Chondrocyte (in vitro differentiated cells): ENCODE measurements at regions not wholly inside any gene's neighbourhood (a gene's known extent, or its start where the extent isn't known, plus 50 kb on each side); places are given as distances from the start of the nearest gene placed in this dataset.

ENCODE experiments used
- DNase-seq: peaks from one replicate; pipeline ENCODE4 v3.0.0; 2021; ENCODE audit warnings: mixed read lengths, low spot score
- H3K27ac Mint-ChIP-seq: one replicate; pipeline ENCODE4 v1.8.0; 2021; ENCODE audit warnings: mild to moderate bottlenecking, moderate library complexity, mixed read lengths; ENCODE audit not compliant: unreplicated experiment
- H3K27me3 Mint-ChIP-seq: 2 replicates; pipeline ENCODE4 v1.8.0; 2021; ENCODE audit warnings: low read depth, mixed read lengths
- H3K36me3 Mint-ChIP-seq: 2 replicates; pipeline ENCODE4 v1.8.0; 2021; ENCODE audit warnings: low read depth, mixed read lengths
- H3K4me1 Mint-ChIP-seq: 2 replicates; pipeline ENCODE4 v1.8.0; 2021; ENCODE audit warnings: low read depth, mild to moderate bottlenecking, mixed read lengths
- H3K4me3 Mint-ChIP-seq: one replicate; pipeline ENCODE4 v1.8.0; 2021; ENCODE audit warnings: mild to moderate bottlenecking, moderate library complexity, mixed read lengths; ENCODE audit not compliant: unreplicated experiment
- H3K9me3 Mint-ChIP-seq: 2 replicates; pipeline ENCODE4 v1.8.0; 2021; ENCODE audit warnings: low read depth, mixed read lengths
- CTCF ChIP-seq: fragments of 200-600 bp; sonication (generic); IDR thresholded peaks from 2 replicates; pipeline ENCODE4 v1.5.0; 2021; ENCODE audit warnings: antibody characterized with exemption, mild to moderate bottlenecking, moderate library complexity

DNA sequence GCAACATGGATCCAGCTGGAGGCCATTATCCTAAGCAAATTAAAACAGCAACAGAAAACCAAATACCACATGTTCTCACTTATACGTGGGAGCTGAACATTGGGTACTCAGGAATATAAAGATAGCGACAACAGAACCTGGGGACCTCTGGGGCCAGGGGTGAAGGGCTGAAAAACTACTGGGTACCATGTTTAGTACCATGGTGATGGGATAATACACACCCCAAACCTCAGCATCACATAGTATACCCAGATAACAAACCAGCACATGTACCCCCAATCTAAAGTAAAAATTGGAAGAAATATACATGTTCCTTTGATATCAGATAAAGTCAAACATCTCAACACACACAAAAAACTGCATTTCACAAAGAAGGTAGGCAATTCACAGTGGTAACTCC, 876.2 kb downstream of the TBL1XR1 start:
- peaks cover 14% of the 10 kb centered on the region for H3K27me3 Mint-ChIP-seq
- no peaks in the 10 kb centered on the region for H3K4me1 Mint-ChIP-seq
- H3K4me3 Mint-ChIP-seq: no peak overlapping the region
- H3K9me3 Mint-ChIP-seq: peaks cover 3% of the 10 kb centered on the region
- DNase-seq: no peak
- no peaks in the 10 kb centered on the region for H3K36me3 Mint-ChIP-seq
- no peak for TF ChIP-seq CTCF
- no peak overlapping the region for H3K27ac Mint-ChIP-seq

DNA sequence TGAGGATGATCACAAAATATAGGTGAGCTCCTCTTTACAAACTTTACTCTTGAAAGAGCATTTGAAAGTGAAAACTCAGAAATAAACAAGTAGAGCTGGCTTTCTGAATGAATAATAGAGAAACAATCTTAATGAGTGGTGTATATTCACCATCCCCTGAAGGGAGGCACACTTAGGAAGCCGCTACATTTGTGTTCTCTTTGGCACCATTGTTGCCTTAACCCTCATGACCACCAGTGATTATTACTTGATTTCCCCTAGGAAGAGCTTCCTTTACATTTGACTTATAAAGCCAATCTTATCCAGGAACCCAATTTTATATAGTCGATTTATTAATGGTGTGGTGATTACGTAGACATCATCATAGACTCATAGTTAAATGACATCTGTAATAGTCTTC, 883.9 kb downstream of the TBL1XR1 start:
- DNase-seq: no peak
- Mint-ChIP-seq H3K27ac (no peak overlapping the region), H3K36me3 (no peaks in the 10 kb centered on the region), H3K27me3 (peaks cover 4% of the 10 kb centered on the region), H3K4me3 (no peak overlapping the region), H3K4me1 (no peaks in the 10 kb centered on the region), H3K9me3 (no peaks in the 10 kb centered on the region)
- no peak for TF ChIP-seq CTCF

DNA sequence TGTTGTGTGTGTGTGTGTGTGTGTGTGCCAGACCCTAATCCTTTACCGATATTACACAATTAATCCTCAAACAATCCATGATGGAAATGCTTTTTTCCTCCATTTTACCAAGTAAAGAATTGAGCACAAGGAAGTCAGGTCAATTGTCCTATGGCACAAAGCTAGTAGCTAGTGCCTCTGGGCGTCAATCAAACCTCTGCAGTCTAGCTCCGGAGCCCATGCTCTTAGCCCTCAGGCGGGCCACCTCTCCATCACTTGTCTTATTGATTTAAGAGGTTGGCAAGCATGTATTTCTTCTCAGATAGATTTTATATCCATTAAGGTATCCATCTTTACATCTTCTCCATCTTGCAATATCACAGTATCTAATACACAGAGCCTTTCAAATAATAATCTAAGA, 886.6 kb downstream of the TBL1XR1 start:
- Mint-ChIP-seq H3K4me3 (no peak overlapping the region), H3K9me3 (no peaks in the 10 kb centered on the region), H3K36me3 (no peaks in the 10 kb centered on the region), H3K4me1 (no peaks in the 10 kb centered on the region), H3K27me3 (peaks cover under 1% of the 10 kb centered on the region), H3K27ac (no peak overlapping the region)
- TF ChIP-seq CTCF: no peak
- DNase-seq: no peak

DNA sequence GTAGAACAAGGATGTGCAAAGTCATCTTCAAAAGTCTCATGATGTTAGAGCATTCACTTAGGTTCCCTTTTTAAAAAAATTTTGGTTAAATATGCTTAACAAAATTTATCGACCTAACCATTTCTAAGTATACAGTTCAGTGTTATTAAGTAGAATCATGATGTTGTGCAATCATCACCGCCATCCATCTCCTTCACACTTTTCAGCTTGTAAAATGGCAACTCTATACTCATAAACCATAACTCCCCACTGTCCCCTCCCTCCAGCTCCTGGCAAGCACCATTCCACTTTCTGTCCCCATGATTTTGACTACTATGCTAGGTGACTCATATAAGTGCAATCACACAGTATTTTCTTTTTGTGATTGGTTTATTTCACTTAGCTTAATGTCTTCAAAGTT, 895.0 kb downstream of the TBL1XR1 start:
- Mint-ChIP-seq H3K9me3 (no peaks in the 10 kb centered on the region), H3K4me1 (no peaks in the 10 kb centered on the region), H3K27me3 (peaks cover 5% of the 10 kb centered on the region), H3K27ac (no peak overlapping the region), H3K36me3 (no peaks in the 10 kb centered on the region), H3K4me3 (no peak overlapping the region)
- TF ChIP-seq CTCF: no peak
- no peak for DNase-seq

- no peak overlapping the region for H3K27ac Mint-ChIP-seq
- H3K4me1 Mint-ChIP-seq: no peaks in the 10 kb centered on the region
- no peak for DNase-seq
- H3K4me3 Mint-ChIP-seq: no peak overlapping the region
- no peaks in the 10 kb centered on the region for H3K36me3 Mint-ChIP-seq
- no peak for TF ChIP-seq CTCF
- H3K9me3 Mint-ChIP-seq: peaks cover 10% of the 10 kb centered on the region
- no peaks in the 10 kb centered on the region for H3K27me3 Mint-ChIP-seq
Measured at GRCh38 chr3:176296066-176296597, 901.1 kb downstream of the TBL1XR1 start.
